WTC11 (cell line): ENCODE measurements at regions not wholly inside any gene's neighbourhood (a gene's known extent, or its start where the extent isn't known, plus 50 kb on each side); places are given as distances from the start of the nearest gene placed in this dataset.

Experiments used
- CTCF ChIP-seq: fragments of 200-600 bp; IDR thresholded peaks from 2 replicates; pipeline ENCODE4 v1.8.0; 2022; ENCODE audit warnings: antibody characterized with exemption
- FOXK1 ChIP-seq: sonication (generic); formaldehyde crosslinking; IDR thresholded peaks from 2 replicates; pipeline ENCODE4 v1.8.0; 2022; ENCODE audit warnings: mild to moderate bottlenecking, moderate library complexity, missing genetic modification reagents
- IRF1 ChIP-seq: sonication (generic); formaldehyde crosslinking; IDR thresholded peaks from 2 replicates; pipeline ENCODE4 v1.8.0; 2023; ENCODE audit warnings: missing genetic modification reagents
- MAX ChIP-seq: sonication (generic); formaldehyde crosslinking; IDR thresholded peaks from 2 replicates; pipeline ENCODE4 v1.8.0; 2022; ENCODE audit warnings: mild to moderate bottlenecking, missing genetic modification reagents
- MLX ChIP-seq: sonication (generic); formaldehyde crosslinking; IDR thresholded peaks from 2 replicates; pipeline ENCODE4 v1.8.1; 2023; ENCODE audit warnings: mild to moderate bottlenecking, missing genetic modification reagents, moderate library complexity
- MYBL2 ChIP-seq: sonication (generic); formaldehyde crosslinking; IDR thresholded peaks from 2 replicates; pipeline ENCODE4 v1.8.1; 2023; ENCODE audit warnings: mild to moderate bottlenecking, moderate library complexity, missing genetic modification reagents
- PREB ChIP-seq: sonication (generic); formaldehyde crosslinking; IDR thresholded peaks from 2 replicates; pipeline ENCODE4 v1.8.1; 2022; ENCODE audit warnings: mild to moderate bottlenecking, missing genetic modification reagents, moderate library complexity, borderline replicate concordance
- SMAD4 ChIP-seq: sonication (generic); formaldehyde crosslinking; IDR thresholded peaks from 2 replicates; pipeline ENCODE4 v1.8.0; 2022; ENCODE audit warnings: mild to moderate bottlenecking, missing genetic modification reagents
- SP1 ChIP-seq: sonication (generic); formaldehyde crosslinking; conservative IDR thresholded peaks from 2 replicates; pipeline ENCODE4 v1.8.1; 2022; ENCODE audit warnings: missing genetic modification reagents
- TEAD4 ChIP-seq: sonication (generic); formaldehyde crosslinking; IDR thresholded peaks from 2 replicates; pipeline ENCODE4 v1.8.0; 2022; ENCODE audit warnings: mild to moderate bottlenecking, missing genetic modification reagents
- TP53 ChIP-seq: sonication (generic); formaldehyde crosslinking; IDR thresholded peaks from 2 replicates; pipeline ENCODE4 v1.8.1; 2023; ENCODE audit warnings: mild to moderate bottlenecking, missing genetic modification reagents
- ZMAT4 ChIP-seq: fragments of 250-450 bp; sonication (Bioruptor Pico); IDR thresholded peaks from 2 replicates; pipeline ENCODE4 v1.9.0; 2021; ENCODE audit warnings: mild to moderate bottlenecking

- no peak for TF ChIP-seq SMAD4 (CRISPR knock-in tag)
- TF ChIP-seq CTCF: no peak
- TF ChIP-seq IRF1: no peak
- no peak for TF ChIP-seq PREB
- no peak for TF ChIP-seq MYBL2 (CRISPR knock-in tag)
- TF ChIP-seq MLX (CRISPR knock-in tag): no peak
- TF ChIP-seq TEAD4 (CRISPR knock-in tag): no peak
- no peak for TF ChIP-seq MAX (CRISPR knock-in tag)
- TF ChIP-seq TP53: no peak
- TF ChIP-seq FOXK1 (CRISPR knock-in tag): no peak
- TF ChIP-seq ZMAT4 (CRISPR knock-in tag): no peak
- no peak for TF ChIP-seq SP1
These were observed 1675.7 kb upstream of the B3GALT2 start for GRCh38 chr1:194862129-194862528.
